ENCODE measurements at regions not wholly inside any gene's neighbourhood (a gene's known extent, or its start where the extent isn't known, plus 50 kb on each side); places are given as distances from the start of the nearest gene placed in this dataset.

GRCh38 chrX:126886997-126887396, 67.5 kb downstream of the PRR32 start:
- ChIA-PET POLR2A (no interaction called here), CTCF (no interaction called here)
- no peak for DNase-seq (ENCODE audit: extremely low spot score)
- no peak for TF ChIP-seq CTCF (IDR thresholded peaks at IDR 0.05; ENCODE audit: control extremely low read depth, extremely low read depth, low read depth, missing control alignments)

GRCh38 chrX:126900937-126901336, 81.4 kb downstream of the PRR32 start:
- ChIA-PET CTCF (no interaction called here), POLR2A (no interaction called here)
- no peak for DNase-seq (ENCODE audit: extremely low spot score)
- no peak for TF ChIP-seq CTCF (IDR thresholded peaks at IDR 0.05; ENCODE audit: control extremely low read depth, extremely low read depth, low read depth, missing control alignments)

GRCh38 chrX:126929071-126929470, 109.5 kb downstream of the PRR32 start:
- POLR2A ChIA-PET, result no interaction called here
- no peak for DNase-seq (ENCODE audit: extremely low spot score)
- CTCF ChIA-PET, result no interaction called here
- TF ChIP-seq CTCF (IDR thresholded peaks at IDR 0.05; ENCODE audit: control extremely low read depth, extremely low read depth, low read depth, missing control alignments), result no peak

- TF ChIP-seq CTCF (IDR thresholded peaks at IDR 0.05; ENCODE audit: control extremely low read depth, extremely low read depth, low read depth, missing control alignments), result no peak
- ChIA-PET CTCF (no interaction called here), POLR2A (no interaction called here)
- DNase-seq (ENCODE audit: extremely low spot score), result no peak
These were observed 147.7 kb downstream of the PRR32 start for GRCh38 chrX:126967225-126967624.

- no peak for TF ChIP-seq CTCF (IDR thresholded peaks at IDR 0.05; ENCODE audit: control extremely low read depth, extremely low read depth, low read depth, missing control alignments)
- DNase-seq (ENCODE audit: extremely low spot score), result no peak
- ChIA-PET POLR2A (no interaction called here), CTCF (no interaction called here)
These were observed 162.6 kb downstream of the PRR32 start for GRCh38 chrX:126982158-126982557.

GRCh38 chrX:126985027-126985426, 165.5 kb downstream of the PRR32 start:
- CTCF ChIA-PET, result no interaction called here
- DNase-seq (ENCODE audit: extremely low spot score), result no peak
- no peak for TF ChIP-seq CTCF (IDR thresholded peaks at IDR 0.05; ENCODE audit: control extremely low read depth, extremely low read depth, low read depth, missing control alignments)
- POLR2A ChIA-PET, result no interaction called here

- POLR2A ChIA-PET, result no interaction called here
- CTCF ChIA-PET, result no interaction called here
- TF ChIP-seq CTCF (IDR thresholded peaks at IDR 0.05; ENCODE audit: control extremely low read depth, extremely low read depth, low read depth, missing control alignments), result no peak
- no peak for DNase-seq (ENCODE audit: extremely low spot score)
These were observed 166.5 kb downstream of the PRR32 start for GRCh38 chrX:126985981-126986380.
